Fibroblast of lung (primary cell): ENCODE measurements at regions not wholly inside any gene's neighbourhood (a gene's known extent, or its start where the extent isn't known, plus 50 kb on each side); places are given as distances from the start of the nearest gene placed in this dataset.
"Not testable (repeated sequence)": the region's sequence is repeated elsewhere in the genome, so short reads cannot be mapped to it uniquely, and the experiment has no call there.

ENCODE experiments used
- DNase-seq, 2 donors: peaks; one replicate each; pipeline versions ENCODE4 v3.0.0 to v3.0.0-alpha.2; 2010; ENCODE audit warnings: low read depth in 2 of 2
- H2AFZ ChIP-seq: 2 replicates; pipeline ENCODE4 v1.5.1; 2012; ENCODE audit warnings: low read length, control low read depth, inconsistent platforms
- H3K27ac ChIP-seq: 2 replicates; pipeline ENCODE4 v1.5.1; 2011; ENCODE audit warnings: low read length, control low read depth; ENCODE audit not compliant: insufficient read depth
- H3K27me3 ChIP-seq: 2 replicates; pipeline ENCODE4 v1.5.1; 2011; ENCODE audit warnings: mild to moderate bottlenecking, low read length; ENCODE audit not compliant: control insufficient read depth, insufficient read depth
- H3K36me3 ChIP-seq: 2 replicates; pipeline ENCODE4 v1.5.1; 2011; ENCODE audit warnings: low read length; ENCODE audit not compliant: control insufficient read depth, insufficient read depth
- H3K4me1 ChIP-seq: 2 replicates; pipeline ENCODE4 v1.5.1; 2011; ENCODE audit warnings: low read length; ENCODE audit not compliant: control insufficient read depth, insufficient read depth; ENCODE audit errors: extremely low read depth
- H3K4me2 ChIP-seq: 2 replicates; pipeline ENCODE4 v1.5.1; 2011; ENCODE audit warnings: low read length, control low read depth; ENCODE audit not compliant: insufficient read depth; ENCODE audit errors: extremely low read depth
- H3K4me3 ChIP-seq, 4 experiments: fragments of 200-600 bp in 1 of 4; sonication (generic) in 1 of 4; replicated peaks in 1 of 4; 2 replicates each; pipeline ENCODE4 v1.5.1; 2011 to 2016; ENCODE audit warnings: low read length in 4 of 4, low read depth in 3 of 4, mild to moderate bottlenecking in 3 of 4, control low read depth in 2 of 4, inconsistent platforms in 1 of 4, mixed read lengths in 1 of 4; ENCODE audit not compliant: insufficient read depth in 1 of 4; ENCODE audit errors: control extremely low read depth in 1 of 4
- H3K79me2 ChIP-seq: 2 replicates; pipeline ENCODE4 v1.5.1; 2012; ENCODE audit warnings: mild to moderate bottlenecking, low read length, inconsistent platforms; ENCODE audit not compliant: control insufficient read depth, insufficient read depth
- H3K9ac ChIP-seq: 2 replicates; pipeline ENCODE4 v1.5.1; 2011; ENCODE audit warnings: mild to moderate bottlenecking, low read length, control low read depth; ENCODE audit not compliant: insufficient read depth
- H3K9me3 ChIP-seq: 2 replicates; pipeline ENCODE4 v1.5.1; 2012; ENCODE audit warnings: low read depth, low read length; ENCODE audit not compliant: control insufficient read depth, insufficient read depth
- H4K20me1 ChIP-seq: 2 replicates; pipeline ENCODE4 v1.5.1; 2011; ENCODE audit warnings: low read length; ENCODE audit not compliant: control insufficient read depth, insufficient read depth; ENCODE audit errors: extremely low read depth
- CTCF ChIP-seq, 2 donors: IDR thresholded peaks in 1 of 2; conservative IDR thresholded peaks in 1 of 2; 1 replicate in 1 of 2; 2 replicates in 1 of 2; pipeline ENCODE4 v1.5.1; 2011 to 2012; ENCODE audit warnings: low read length in 2 of 2, control low read depth in 1 of 2, inconsistent platforms in 1 of 2, low read depth in 1 of 2, mild to moderate bottlenecking in 1 of 2
- EZH2 ChIP-seq: IDR thresholded peaks from 2 replicates; pipeline ENCODE4 v1.5.1; 2012; ENCODE audit warnings: low read length, control low read depth, mild to moderate bottlenecking; ENCODE audit errors: missing control alignments

GRCh38 chr2:67777010-67777409, 285.8 kb downstream of the C1D start:
- Histone ChIP-seq H4K20me1 (no peaks in the 10 kb centered on the region), H3K36me3 (no peaks in the 10 kb centered on the region), H3K4me3 (no peak overlapping the region), H3K27me3 (no peaks in the 10 kb centered on the region), H3K4me2 (no peak overlapping the region), H3K79me2 (no peaks in the 10 kb centered on the region), H3K9me3 (no peaks in the 10 kb centered on the region), H3K9ac (no peak overlapping the region), H2AFZ (no peak overlapping the region), H3K27ac (no peak overlapping the region), H3K4me1 (no peaks in the 10 kb centered on the region)
- no peak for DNase-seq
- TF ChIP-seq CTCF (conservative IDR thresholded peaks at IDR 0.05 in 1 of 2, IDR thresholded peaks at IDR 0.05 in 1 of 2; ENCODE audit: low read depth in 1 of 2, low read length in 2 of 2) (no peak), EZH2 (no peak)

GRCh38 chr2:67777836-67778429, 284.9 kb downstream of the C1D start:
- H3K79me2 ChIP-seq: no peaks in the 10 kb centered on the region
- no peak overlapping the region for H3K27ac ChIP-seq
- no peaks in the 10 kb centered on the region for H3K9me3 ChIP-seq
- no peaks in the 10 kb centered on the region for H3K27me3 ChIP-seq
- no peaks in the 10 kb centered on the region for H3K36me3 ChIP-seq
- H3K4me1 ChIP-seq: no peaks in the 10 kb centered on the region
- no peak overlapping the region for H3K9ac ChIP-seq
- TF ChIP-seq CTCF (conservative IDR thresholded peaks at IDR 0.05 in 1 of 2, IDR thresholded peaks at IDR 0.05 in 1 of 2; ENCODE audit: low read depth in 1 of 2, low read length in 2 of 2) (no peak), EZH2 (no peak)
- no peak overlapping the region for H3K4me3 ChIP-seq
- DNase-seq: no peak
- H3K4me2 ChIP-seq: no peak overlapping the region
- no peak overlapping the region for H2AFZ ChIP-seq
- no peaks in the 10 kb centered on the region for H4K20me1 ChIP-seq

- H4K20me1 ChIP-seq, H2AFZ ChIP-seq, H3K9me3 ChIP-seq, H3K36me3 ChIP-seq, H3K4me1 ChIP-seq, H3K9ac ChIP-seq, H3K27me3 ChIP-seq, H3K79me2 ChIP-seq, H3K4me2 ChIP-seq, H3K27ac ChIP-seq, H3K4me3 ChIP-seq: not testable (repeated sequence)
- DNase-seq: peak; percentile 16 to 38
Measured at GRCh38 chr2:67780841-67781240, 282.0 kb downstream of the C1D start.
